H1 (cell line): ENCODE measurements at regions not wholly inside any gene's neighbourhood (a gene's known extent, or its start where the extent isn't known, plus 50 kb on each side); places are given as distances from the start of the nearest gene placed in this dataset.

Source experiments
- CEBPB ChIP-seq: IDR thresholded peaks from 2 replicates; pipeline ENCODE4 v1.6.1; 2012; ENCODE audit warnings: low read depth, low read length
- MAFK ChIP-seq: IDR thresholded peaks from 2 replicates; pipeline ENCODE4 v1.6.1; 2012; ENCODE audit warnings: low read depth, mild to moderate bottlenecking, improper control_type of control experiment, low read length
- NRF1 ChIP-seq: IDR thresholded peaks from 2 replicates; pipeline ENCODE4 v1.6.1; 2011; ENCODE audit warnings: mild to moderate bottlenecking, low read depth, low read length, improper control_type of control experiment
- RAD21 ChIP-seq, 2 experiments: IDR thresholded peaks in 1 of 2; conservative IDR thresholded peaks in 1 of 2; 2 replicates each; pipeline ENCODE4 v1.6.1; 2011; ENCODE audit warnings: low read depth in 2 of 2, low read length in 2 of 2, improper control_type of control experiment in 1 of 2, inconsistent platforms in 1 of 2, mild to moderate bottlenecking in 1 of 2, moderate library complexity in 1 of 2
- SP2 ChIP-seq: IDR thresholded peaks from 2 replicates; pipeline ENCODE4 v1.6.1; 2012; ENCODE audit warnings: mild to moderate bottlenecking, low read length, inconsistent platforms
- SRF ChIP-seq: IDR thresholded peaks from 2 replicates; pipeline ENCODE4 v1.6.1; 2011; ENCODE audit warnings: mild to moderate bottlenecking, low read depth, low read length, moderate library complexity

GRCh38 chr10:91700788-91701444, 68.0 kb upstream of the PPP1R3C start (continued):
- TF ChIP-seq SP2 (no peak), CEBPB (no peak), NRF1 (no peak), SRF (no peak), RAD21 (IDR thresholded peaks at IDR 0.05 in 1 of 2, conservative IDR thresholded peaks at IDR 0.05 in 1 of 2; ENCODE audit: low read depth in 2 of 2, low read length in 2 of 2) (no peak), MAFK (no peak)
